Natural killer cell (primary cell): ENCODE measurements at regions not wholly inside any gene's neighbourhood (a gene's known extent, or its start where the extent isn't known, plus 50 kb on each side); places are given as distances from the start of the nearest gene placed in this dataset.

Experiments used
- ATAC-seq, 3 donors: fragments of 150-1000 bp in 2 of 3; fragments of 200-7000 bp in 1 of 3; cut with Tn5 transposase; 1 replicate in 1 of 3; 2 replicates in 2 of 3; pipeline ENCODE4 v1.10.0; 2021; ENCODE audit warnings: mild to moderate bottlenecking in 2 of 3, moderate library complexity in 2 of 3
- DNase-seq, 2 donors: peaks; one replicate each; pipeline versions ENCODE4 v3.0.0 to v3.0.0-alpha.2; 2013 to 2021; ENCODE audit warnings: mixed read lengths in 1 of 2
- H3K27ac ChIP-seq: one replicate; pipeline ENCODE4 v1.5.1; 2013; ENCODE audit warnings: mild to moderate bottlenecking, low read length
- H3K27me3 ChIP-seq: one replicate; pipeline ENCODE4 v1.6.1; 2013; ENCODE audit warnings: low read length; ENCODE audit not compliant: control insufficient read depth, insufficient read depth
- H3K36me3 ChIP-seq: one replicate; pipeline ENCODE4 v1.6.1; 2013; ENCODE audit warnings: low read length; ENCODE audit not compliant: control insufficient read depth, insufficient read depth
- H3K4me1 ChIP-seq: one replicate; pipeline ENCODE4 v1.6.1; 2013; ENCODE audit warnings: low read length; ENCODE audit not compliant: control insufficient read depth, insufficient read depth
- H3K4me3 ChIP-seq: one replicate; pipeline ENCODE4 v1.5.1; 2013; ENCODE audit warnings: low read length
- H3K9me3 ChIP-seq: one replicate; pipeline ENCODE4 v1.6.1; 2013; ENCODE audit warnings: low read length; ENCODE audit not compliant: control insufficient read depth, insufficient read depth
- H3K27ac Mint-ChIP-seq, 2 donors: one replicate each; pipeline ENCODE4 v1.8.0; 2022; ENCODE audit warnings: mild to moderate bottlenecking in 2 of 2, mixed read lengths in 2 of 2, moderate library complexity in 1 of 2
- H3K27me3 Mint-ChIP-seq, 2 donors: one replicate each; pipeline ENCODE4 v1.8.0; 2022; ENCODE audit warnings: low read depth in 2 of 2, mixed read lengths in 2 of 2
- H3K36me3 Mint-ChIP-seq: one replicate; pipeline ENCODE4 v1.8.0; 2022; ENCODE audit warnings: mixed read lengths
- H3K4me1 Mint-ChIP-seq, 2 donors: one replicate each; pipeline ENCODE4 v1.8.0; 2022; ENCODE audit warnings: mixed read lengths in 2 of 2
- H3K4me3 Mint-ChIP-seq: one replicate; pipeline ENCODE4 v1.8.0; 2022; ENCODE audit warnings: mild to moderate bottlenecking, moderate library complexity, mixed read lengths
- H3K9me3 Mint-ChIP-seq, 2 donors: one replicate each; pipeline ENCODE4 v1.8.0; 2022; ENCODE audit warnings: mixed read lengths in 2 of 2
- CTCF ChIP-seq: fragments of 200-600 bp; IDR thresholded peaks from one replicate; pipeline ENCODE4 v1.8.0; 2022; ENCODE audit warnings: antibody characterized with exemption
- WGBS: methylation state at CpG from one replicate; pipeline ENCODE4 v1.1.7; 2013; ENCODE audit warnings: missing lambda C conversion rate; ENCODE audit not compliant: insufficient coverage; 5-methylcytosine and 5-hydroxymethylcytosine counted together
- intact Hi-C: fragments of 100-400 bp; cut with micrococcal nuclease; formaldehyde crosslinking; loops from one replicate; pipeline ENCODE4 v1.14.2; 2022

GRCh38 chr2:222146488-222146887 is 152.3 kb downstream of the PAX3 start:
- Histone ChIP-seq H3K27me3 (no peaks in the 10 kb centered on the region), H3K36me3 (no peaks in the 10 kb centered on the region), H3K9me3 (no peaks in the 10 kb centered on the region), H3K4me1 (no peaks in the 10 kb centered on the region), H3K27ac (no peak overlapping the region), H3K4me3 (no peak overlapping the region)
- no peak for TF ChIP-seq CTCF
- 80% methylated on average over 3 of the region's 3 CpGs for WGBS
- Mint-ChIP-seq H3K27ac (no peak overlapping the region), H3K36me3 (no peaks in the 10 kb centered on the region), H3K4me1 (no peaks in the 10 kb centered on the region), H3K27me3 (no peaks in the 10 kb centered on the region), H3K4me3 (no peak overlapping the region), H3K9me3 (peaks cover 2 to 3% of the 10 kb centered on the region in 2 donors)
- no peak for DNase-seq
- intact Hi-C loops: no loop called here
- no peak for ATAC-seq

- H3K36me3 Mint-ChIP-seq: no peaks in the 10 kb centered on the region
Measured at GRCh38 chr2:222142027-222142426, 156.8 kb downstream of the PAX3 start.

GRCh38 chr2:222136106-222136630 is 162.6 kb downstream of the PAX3 start:
- WGBS: 79% methylated on average over 5 of the region's 5 CpGs
- H3K27ac ChIP-seq: no peak overlapping the region
- H3K4me1 Mint-ChIP-seq: no peaks in the 10 kb centered on the region
- no peaks in the 10 kb centered on the region for H3K36me3 Mint-ChIP-seq
- no peak overlapping the region for H3K27ac Mint-ChIP-seq
- H3K4me3 ChIP-seq: no peak overlapping the region
- H3K36me3 ChIP-seq: no peaks in the 10 kb centered on the region
- no peaks in the 10 kb centered on the region for H3K4me1 ChIP-seq
- no peak overlapping the region for H3K4me3 Mint-ChIP-seq
- DNase-seq: no peak
- H3K27me3 ChIP-seq: no peaks in the 10 kb centered on the region
- H3K9me3 Mint-ChIP-seq: peaks cover 6 to 13% of the 10 kb centered on the region in 2 donors
- H3K27me3 Mint-ChIP-seq: no peaks in the 10 kb centered on the region
- ATAC-seq: no peak
- no peaks in the 10 kb centered on the region for H3K9me3 ChIP-seq
- TF ChIP-seq CTCF: no peak
- intact Hi-C loops: no loop called here

More at GRCh38 chr2:222142027-222142426, 156.8 kb downstream of the PAX3 start:
- no peaks in the 10 kb centered on the region for H3K9me3 ChIP-seq
- no peak for ATAC-seq
- no peaks in the 10 kb centered on the region for H3K27me3 Mint-ChIP-seq
- H3K4me1 Mint-ChIP-seq: no peaks in the 10 kb centered on the region
- no peak overlapping the region for H3K27ac ChIP-seq
- H3K27me3 ChIP-seq: no peaks in the 10 kb centered on the region
- no peak overlapping the region for H3K4me3 ChIP-seq
- H3K4me1 ChIP-seq: no peaks in the 10 kb centered on the region
- intact Hi-C loops: no loop called here
- H3K9me3 Mint-ChIP-seq: peaks cover 4 to 6% of the 10 kb centered on the region in 2 donors
- DNase-seq: no peak
- TF ChIP-seq CTCF: no peak
- WGBS: 86% methylated on average over 1 of the region's 1 CpG
- H3K4me3 Mint-ChIP-seq: no peak overlapping the region
- no peaks in the 10 kb centered on the region for H3K36me3 ChIP-seq
- H3K27ac Mint-ChIP-seq: no peak overlapping the region

- no peak for ATAC-seq
- H3K27ac Mint-ChIP-seq: no peak overlapping the region
- DNase-seq: no peak
- H3K4me1 Mint-ChIP-seq: no peaks in the 10 kb centered on the region
- WGBS: no CpG with 5 or more reads among the region's 1 CpG
- Histone ChIP-seq H3K36me3 (no peaks in the 10 kb centered on the region), H3K27ac (no peak overlapping the region), H3K4me3 (no peak overlapping the region), H3K9me3 (no peaks in the 10 kb centered on the region), H3K4me1 (no peaks in the 10 kb centered on the region), H3K27me3 (no peaks in the 10 kb centered on the region)
- no peaks in the 10 kb centered on the region for H3K27me3 Mint-ChIP-seq
- TF ChIP-seq CTCF: no peak
- H3K9me3 Mint-ChIP-seq: peaks cover 6 to 13% of the 10 kb centered on the region in 2 donors
- intact Hi-C loops: no loop called here
- H3K36me3 Mint-ChIP-seq: no peaks in the 10 kb centered on the region
- no peak overlapping the region for H3K4me3 Mint-ChIP-seq
Measured at GRCh38 chr2:222134654-222135053, 164.1 kb downstream of the PAX3 start.
